H9 (cell line): ENCODE measurements at regions not wholly inside any gene's neighbourhood (a gene's known extent, or its start where the extent isn't known, plus 50 kb on each side); places are given as distances from the start of the nearest gene placed in this dataset.

Experiments
- DNase-seq: peaks from one replicate; pipeline ENCODE4 v3.0.0-alpha.2; 2017
- H2AFZ ChIP-seq: one replicate; pipeline ENCODE4 v1.6.1; 2013; ENCODE audit warnings: mild to moderate bottlenecking, low read length, control low read depth, moderate library complexity
- H2AK5ac ChIP-seq: 2 replicates; pipeline ENCODE4 v1.6.1; 2013; ENCODE audit warnings: low read length, control low read depth, mixed read lengths; ENCODE audit not compliant: insufficient read length
- H2BK120ac ChIP-seq: one replicate; pipeline ENCODE4 v1.6.1; 2013; ENCODE audit warnings: low read depth, mild to moderate bottlenecking, low read length, control low read depth, inconsistent platforms; ENCODE audit not compliant: poor library complexity, severe bottlenecking
- H2BK12ac ChIP-seq: 2 replicates; pipeline ENCODE4 v1.6.1; 2013; ENCODE audit warnings: low read length, control low read depth, mixed read lengths, low read depth; ENCODE audit not compliant: insufficient read length
- H2BK15ac ChIP-seq: 2 replicates; pipeline ENCODE4 v1.6.1; 2013; ENCODE audit warnings: low read depth, low read length, control low read depth
- H2BK20ac ChIP-seq: one replicate; pipeline ENCODE4 v1.6.1; 2013; ENCODE audit warnings: low read depth, mild to moderate bottlenecking, low read length, control low read depth, inconsistent platforms; ENCODE audit not compliant: poor library complexity, severe bottlenecking
- H2BK5ac ChIP-seq: 2 replicates; pipeline ENCODE4 v1.6.1; 2013; ENCODE audit warnings: low read length, control low read depth, mixed read lengths; ENCODE audit not compliant: insufficient read length
- H3K14ac ChIP-seq: 2 replicates; pipeline ENCODE4 v1.6.1; 2013; ENCODE audit warnings: low read length, control low read depth; ENCODE audit not compliant: insufficient read depth
- H3K18ac ChIP-seq: 2 replicates; pipeline ENCODE4 v1.6.1; 2013; ENCODE audit warnings: low read depth, mild to moderate bottlenecking, mixed read lengths, low read length, control low read depth; ENCODE audit not compliant: insufficient read length
- H3K23ac ChIP-seq: 2 replicates; pipeline ENCODE4 v1.6.1; 2013; ENCODE audit warnings: low read length, control low read depth, mixed read lengths, low read depth; ENCODE audit not compliant: insufficient read length
- H3K23me2 ChIP-seq: 2 replicates; pipeline ENCODE4 v1.6.1; 2013; ENCODE audit warnings: low read depth, mild to moderate bottlenecking, mixed read lengths, low read length, control low read depth; ENCODE audit not compliant: insufficient read length, poor library complexity, severe bottlenecking
- H3K27ac ChIP-seq: 2 replicates; pipeline ENCODE4 v1.5.1; 2013; ENCODE audit warnings: low read length, control low read depth, mixed read lengths, low read depth; ENCODE audit not compliant: insufficient read length
- H3K27me3 ChIP-seq: 2 replicates; pipeline ENCODE4 v1.6.1; 2013; ENCODE audit warnings: low read length, control low read depth, inconsistent platforms; ENCODE audit not compliant: insufficient read depth
- H3K4ac ChIP-seq: 2 replicates; pipeline ENCODE4 v1.6.1; 2013; ENCODE audit warnings: low read depth, mild to moderate bottlenecking, control low read depth, inconsistent platforms, low read length, moderate library complexity
- H3K4me1 ChIP-seq: 2 replicates; pipeline ENCODE4 v1.6.1; 2013; ENCODE audit warnings: low read length, control low read depth, inconsistent platforms; ENCODE audit not compliant: insufficient read depth
- H3K4me2 ChIP-seq: 2 replicates; pipeline ENCODE4 v1.6.1; 2013; ENCODE audit warnings: low read length, control low read depth, mixed read lengths; ENCODE audit not compliant: insufficient read length, insufficient read depth
- H3K56ac ChIP-seq: 2 replicates; pipeline ENCODE4 v1.6.1; 2013; ENCODE audit warnings: low read depth, mild to moderate bottlenecking, mixed read lengths, low read length, control low read depth; ENCODE audit not compliant: insufficient read length
- H3K79me1 ChIP-seq: 2 replicates; pipeline ENCODE4 v1.6.1; 2013; ENCODE audit warnings: low read depth, mild to moderate bottlenecking, moderate library complexity, low read length, control low read depth, inconsistent platforms; ENCODE audit not compliant: insufficient read depth, poor library complexity, severe bottlenecking
- H3K79me2 ChIP-seq: 2 replicates; pipeline ENCODE4 v1.6.1; 2013; ENCODE audit warnings: low read length, control low read depth, inconsistent platforms; ENCODE audit not compliant: insufficient read depth
- H3K9ac ChIP-seq: 2 replicates; pipeline ENCODE4 v1.6.1; 2013; ENCODE audit warnings: low read length, control low read depth, mixed read lengths; ENCODE audit not compliant: insufficient read length; ENCODE audit errors: extremely low read depth
- H3K9me3 ChIP-seq: one replicate; pipeline ENCODE4 v1.6.1; 2013; ENCODE audit warnings: low read depth, low read length, inconsistent platforms; ENCODE audit not compliant: control insufficient read depth
- H3T11ph ChIP-seq: one replicate; pipeline ENCODE4 v1.6.1; 2013; ENCODE audit warnings: mild to moderate bottlenecking, low read length, control low read depth, inconsistent platforms
- H4K20me1 ChIP-seq: one replicate; pipeline ENCODE4 v1.6.1; 2013; ENCODE audit not compliant: control insufficient read depth, insufficient read length, insufficient read depth
- H4K5ac ChIP-seq: 2 replicates; pipeline ENCODE4 v1.6.1; 2013; ENCODE audit warnings: low read depth, mild to moderate bottlenecking, mixed read lengths, low read length, control low read depth; ENCODE audit not compliant: insufficient read length
- H4K8ac ChIP-seq: replicated peaks from 2 replicates; pipeline ENCODE4 v1.6.1; 2013; ENCODE audit warnings: low read length, control low read depth, mixed read lengths, low read depth; ENCODE audit not compliant: insufficient read length
- H4K91ac ChIP-seq: 2 replicates; pipeline ENCODE4 v1.6.1; 2013; ENCODE audit warnings: low read depth, mild to moderate bottlenecking, moderate library complexity, mixed read lengths, low read length, control low read depth; ENCODE audit not compliant: insufficient read length
- H3K27ac Mint-ChIP-seq, 3 experiments: 2 replicates in 2 of 3; 3 replicates in 1 of 3; pipeline ENCODE4 v1.8.0; 2020 to 2021; ENCODE audit warnings: mixed read lengths in 3 of 3, mild to moderate bottlenecking in 1 of 3, moderate library complexity in 1 of 3
- H3K27me3 Mint-ChIP-seq: 2 replicates; pipeline ENCODE4 v1.8.0; 2021; ENCODE audit warnings: low read depth, mild to moderate bottlenecking, moderate library complexity, mixed read lengths
- H3K36me3 Mint-ChIP-seq, 3 experiments: 2 replicates in 2 of 3; 3 replicates in 1 of 3; pipeline ENCODE4 v1.8.0; 2020 to 2021; ENCODE audit warnings: low read depth in 3 of 3, mixed read lengths in 3 of 3; ENCODE audit not compliant: insufficient read depth in 1 of 3
- H3K4me1 Mint-ChIP-seq, 2 experiments: 2 replicates each; pipeline ENCODE4 v1.8.0; 2020; ENCODE audit warnings: mixed read lengths in 2 of 2
- H3K4me3 Mint-ChIP-seq, 2 experiments: 2 replicates in 1 of 2; 3 replicates in 1 of 2; pipeline ENCODE4 v1.8.0; 2020 to 2021; ENCODE audit warnings: mild to moderate bottlenecking in 2 of 2, mixed read lengths in 2 of 2, moderate library complexity in 1 of 2
- H3K9me3 Mint-ChIP-seq, 2 experiments: 2 replicates in 1 of 2; 3 replicates in 1 of 2; pipeline ENCODE4 v1.8.0; 2020; ENCODE audit warnings: mild to moderate bottlenecking in 2 of 2, mixed read lengths in 2 of 2, moderate library complexity in 1 of 2
- CTCF ChIP-seq: fragments of 200-600 bp; sonication (generic); conservative IDR thresholded peaks from 3 replicates; pipeline ENCODE4 v1.8.0; 2021; ENCODE audit warnings: antibody characterized with exemption, mild to moderate bottlenecking
- WGBS: extraction: QIAGEN DNeasy Blood & Tissue Kit; methylation state at CpG from one replicate; pipeline ENCODE4 v1.1.7; 2013; ENCODE audit warnings: missing lambda C conversion rate, low lambda C conversion rate, mixed read lengths; ENCODE audit not compliant: insufficient read length; ENCODE audit errors: extremely low coverage; 5-methylcytosine and 5-hydroxymethylcytosine counted together

DNA sequence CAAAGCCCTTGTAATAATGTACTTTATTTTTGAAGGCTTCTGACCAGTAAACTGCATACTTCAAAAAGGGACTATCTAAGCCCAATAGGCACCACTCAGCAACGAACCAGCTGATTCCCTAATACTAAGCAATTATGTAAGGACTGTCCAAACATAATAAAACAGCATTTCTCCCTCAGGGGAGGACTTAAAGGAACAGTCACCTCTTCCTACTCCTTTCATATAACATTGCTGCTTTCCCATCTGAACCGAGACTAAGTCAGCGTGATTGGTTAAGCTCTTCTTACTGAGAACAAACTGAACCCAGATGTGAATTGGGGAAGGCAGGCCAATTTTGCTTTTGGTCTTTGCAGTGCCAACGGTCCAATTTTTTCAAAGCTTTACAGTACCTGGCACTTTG is 420.0 kb downstream of the METTL15 start:
- Histone ChIP-seq H2BK20ac (no peak overlapping the region), H3K4ac (no peak overlapping the region), H3K23ac (no peak overlapping the region), H4K5ac (no peak overlapping the region), H3K79me2 (no peaks in the 10 kb centered on the region), H3K18ac (no peak overlapping the region), H2BK12ac (no peak overlapping the region), H2AK5ac (no peak overlapping the region), H3T11ph (no peak overlapping the region), H3K79me1 (no peaks in the 10 kb centered on the region), H3K14ac (no peak overlapping the region), H4K8ac (no peak overlapping the region), H2BK5ac (no peak overlapping the region), H2AFZ (no peak overlapping the region), H3K27ac (no peak overlapping the region), H2BK15ac (no peak overlapping the region), H3K27me3 (no peaks in the 10 kb centered on the region), H3K56ac (no peak overlapping the region), H3K4me1 (no peaks in the 10 kb centered on the region), H2BK120ac (no peak overlapping the region), H4K91ac (no peak overlapping the region), H3K4me2 (no peak overlapping the region), H3K9me3 (no peaks in the 10 kb centered on the region), H4K20me1 (no peaks in the 10 kb centered on the region), H3K9ac (no peak overlapping the region), H3K23me2 (no peaks in the 10 kb centered on the region)
- Mint-ChIP-seq H3K36me3 (peaks cover 12 to 21% (median 18%) of the 10 kb centered on the region in 3 experiments), H3K4me1 (no peaks in the 10 kb centered on the region), H3K27me3 (no peaks in the 10 kb centered on the region), H3K27ac (no peak overlapping the region), H3K9me3 (peaks cover 19 to 26% of the 10 kb centered on the region in 2 experiments), H3K4me3 (no peak overlapping the region)
- no peak for TF ChIP-seq CTCF
- no CpG with 5 or more reads among the region's 4 CpGs for WGBS
- no peak for DNase-seq
